Chondrocyte (in vitro differentiated cells): ENCODE measurements at regions not wholly inside any gene's neighbourhood (a gene's known extent, or its start where the extent isn't known, plus 50 kb on each side); places are given as distances from the start of the nearest gene placed in this dataset.

ENCODE experiments used
- DNase-seq: peaks from one replicate; pipeline ENCODE4 v3.0.0; 2021; ENCODE audit warnings: mixed read lengths, low spot score
- H3K27ac Mint-ChIP-seq: one replicate; pipeline ENCODE4 v1.8.0; 2021; ENCODE audit warnings: mild to moderate bottlenecking, moderate library complexity, mixed read lengths; ENCODE audit not compliant: unreplicated experiment
- H3K27me3 Mint-ChIP-seq: 2 replicates; pipeline ENCODE4 v1.8.0; 2021; ENCODE audit warnings: low read depth, mixed read lengths
- H3K36me3 Mint-ChIP-seq: 2 replicates; pipeline ENCODE4 v1.8.0; 2021; ENCODE audit warnings: low read depth, mixed read lengths
- H3K4me1 Mint-ChIP-seq: 2 replicates; pipeline ENCODE4 v1.8.0; 2021; ENCODE audit warnings: low read depth, mild to moderate bottlenecking, mixed read lengths
- H3K4me3 Mint-ChIP-seq: one replicate; pipeline ENCODE4 v1.8.0; 2021; ENCODE audit warnings: mild to moderate bottlenecking, moderate library complexity, mixed read lengths; ENCODE audit not compliant: unreplicated experiment
- H3K9me3 Mint-ChIP-seq: 2 replicates; pipeline ENCODE4 v1.8.0; 2021; ENCODE audit warnings: low read depth, mixed read lengths
- CTCF ChIP-seq: fragments of 200-600 bp; sonication (generic); IDR thresholded peaks from 2 replicates; pipeline ENCODE4 v1.5.0; 2021; ENCODE audit warnings: antibody characterized with exemption, mild to moderate bottlenecking, moderate library complexity

- no peaks in the 10 kb centered on the region for H3K4me1 Mint-ChIP-seq
- TF ChIP-seq CTCF, result no peak
- no peak overlapping the region for H3K4me3 Mint-ChIP-seq
- H3K27ac Mint-ChIP-seq, result no peak overlapping the region
- H3K36me3 Mint-ChIP-seq, result no peaks in the 10 kb centered on the region
- H3K9me3 Mint-ChIP-seq, result no peaks in the 10 kb centered on the region
- peaks cover 1% of the 10 kb centered on the region for H3K27me3 Mint-ChIP-seq
- no peak for DNase-seq
These were observed 58.9 kb upstream of the CTNNA2 start for GRCh38 chr2:79453918-79454317.

- peaks cover under 1% of the 10 kb centered on the region for H3K27me3 Mint-ChIP-seq
- no peaks in the 10 kb centered on the region for H3K36me3 Mint-ChIP-seq
- H3K4me1 Mint-ChIP-seq, result no peaks in the 10 kb centered on the region
- no peaks in the 10 kb centered on the region for H3K9me3 Mint-ChIP-seq
- H3K27ac Mint-ChIP-seq, result no peak overlapping the region
- H3K4me3 Mint-ChIP-seq, result no peak overlapping the region
- TF ChIP-seq CTCF, result no peak
- no peak for DNase-seq
These were observed 60.2 kb upstream of the CTNNA2 start for GRCh38 chr2:79452651-79453050.

- Mint-ChIP-seq H3K27ac (no peak overlapping the region), H3K4me3 (no peak overlapping the region), H3K36me3 (no peaks in the 10 kb centered on the region), H3K27me3 (no peaks in the 10 kb centered on the region), H3K9me3 (peaks cover 2% of the 10 kb centered on the region), H3K4me1 (no peaks in the 10 kb centered on the region)
- no peak for DNase-seq
- no peak for TF ChIP-seq CTCF
These were observed 65.4 kb upstream of the CTNNA2 start for GRCh38 chr2:79447463-79447862.

- no peak overlapping the region for H3K4me3 Mint-ChIP-seq
- no peak overlapping the region for H3K27ac Mint-ChIP-seq
- no peak for DNase-seq
- TF ChIP-seq CTCF, result no peak
- H3K4me1 Mint-ChIP-seq, result no peaks in the 10 kb centered on the region
- H3K27me3 Mint-ChIP-seq, result no peaks in the 10 kb centered on the region
- H3K9me3 Mint-ChIP-seq, result peaks cover 2% of the 10 kb centered on the region
- no peaks in the 10 kb centered on the region for H3K36me3 Mint-ChIP-seq
These were observed 66.5 kb upstream of the CTNNA2 start for GRCh38 chr2:79446313-79446712.

GRCh38 chr2:79437433-79438267, 75.2 kb upstream of the CTNNA2 start:
- Mint-ChIP-seq H3K4me1 (no peaks in the 10 kb centered on the region), H3K9me3 (no peaks in the 10 kb centered on the region), H3K27ac (no peak overlapping the region), H3K36me3 (no peaks in the 10 kb centered on the region), H3K4me3 (no peak overlapping the region), H3K27me3 (no peaks in the 10 kb centered on the region)
- no peak for DNase-seq
- no peak for TF ChIP-seq CTCF
